Fibroblast of villous mesenchyme (primary cell): ENCODE measurements at regions not wholly inside any gene's neighbourhood (a gene's known extent, or its start where the extent isn't known, plus 50 kb on each side); places are given as distances from the start of the nearest gene placed in this dataset.

Experiments used
- DNase-seq: peaks from one replicate; pipeline ENCODE4 v3.0.0-alpha.2; 2010; ENCODE audit warnings: low read depth
- H3K4me3 ChIP-seq: 2 replicates; pipeline ENCODE4 v1.5.1; 2011; ENCODE audit warnings: low read depth, mild to moderate bottlenecking, low read length
- CTCF ChIP-seq: IDR thresholded peaks from 2 replicates; pipeline ENCODE4 v1.5.1; 2012; ENCODE audit warnings: low read depth, mild to moderate bottlenecking, low read length; ENCODE audit not compliant: insufficient read depth

- no peak overlapping the region for H3K4me3 ChIP-seq
- TF ChIP-seq CTCF = no peak
- no peak for DNase-seq
Measured at GRCh38 chr13:68467160-68467559, 1237.0 kb upstream of the PCDH9 start.

GRCh38 chr13:68440874-68441273 is 1210.7 kb upstream of the PCDH9 start:
- no peak overlapping the region for H3K4me3 ChIP-seq
- no peak for TF ChIP-seq CTCF
- no peak for DNase-seq

DNA sequence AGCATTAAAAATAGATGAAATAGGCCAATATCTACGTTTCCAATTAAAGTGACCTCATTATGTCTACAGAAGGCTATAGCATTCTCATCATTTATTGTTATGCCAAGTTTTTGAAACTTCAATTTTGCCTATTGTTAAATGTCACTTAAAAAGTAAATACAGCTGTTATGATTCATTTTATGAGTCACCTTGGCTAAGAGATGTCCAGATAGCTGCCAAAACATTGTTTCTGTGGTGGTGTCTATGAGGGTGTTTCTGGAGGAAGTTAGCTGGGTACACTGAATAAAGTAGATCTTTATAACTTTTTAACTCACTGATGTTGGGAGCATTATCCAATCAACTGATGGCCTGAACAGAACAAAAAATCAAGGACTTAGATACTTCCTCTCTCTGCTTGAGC is 1209.7 kb upstream of the PCDH9 start:
- H3K4me3 ChIP-seq = no peak overlapping the region
- DNase-seq = no peak
- no peak for TF ChIP-seq CTCF

DNA sequence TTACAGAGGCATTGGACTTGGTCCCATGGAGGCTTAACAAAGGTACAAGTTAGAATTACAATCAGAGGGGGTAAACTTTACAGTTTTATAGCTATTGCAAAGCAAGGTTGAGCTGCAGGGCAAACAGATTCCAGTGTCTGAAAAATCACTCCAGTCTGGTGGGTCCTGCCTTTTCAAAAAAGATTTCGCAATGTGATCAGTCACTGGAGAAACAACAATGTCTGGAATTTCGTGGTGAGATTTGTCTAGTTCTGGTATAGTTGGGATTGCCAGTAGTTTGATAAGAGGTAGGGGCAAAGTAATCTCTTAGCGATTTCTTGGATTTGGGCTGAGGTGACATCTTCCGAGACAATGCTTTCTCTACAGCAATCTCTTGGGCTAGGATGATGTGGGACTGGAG is 1198.2 kb upstream of the PCDH9 start:
- H3K4me3 ChIP-seq = no peak overlapping the region
- no peak for DNase-seq
- no peak for TF ChIP-seq CTCF

GRCh38 chr13:68417801-68418200 is 1187.7 kb upstream of the PCDH9 start:
- no peak for TF ChIP-seq CTCF
- no peak for DNase-seq
- no peak overlapping the region for H3K4me3 ChIP-seq

GRCh38 chr13:68410007-68410406 is 1179.9 kb upstream of the PCDH9 start:
- no peak for TF ChIP-seq CTCF
- no peak overlapping the region for H3K4me3 ChIP-seq
- DNase-seq = no peak

DNA sequence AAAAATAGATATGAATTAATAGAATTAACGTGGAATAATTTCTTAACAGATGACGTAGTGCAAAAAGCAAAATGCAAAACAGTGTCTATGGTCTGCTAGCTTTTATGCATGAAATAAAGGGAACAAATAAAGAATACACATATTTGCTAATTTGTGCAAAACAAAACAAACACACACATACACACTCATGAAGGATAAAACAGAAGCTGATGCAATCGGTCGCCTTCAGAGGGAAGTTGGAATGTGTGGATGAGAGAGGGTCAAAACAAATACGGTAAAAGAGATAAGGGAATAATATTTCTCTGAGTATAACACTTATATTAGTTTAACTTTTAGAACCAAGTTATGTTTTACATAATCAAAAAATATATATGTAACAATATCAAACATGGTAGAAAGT is 1160.9 kb upstream of the PCDH9 start:
- no peak for TF ChIP-seq CTCF
- no peak overlapping the region for H3K4me3 ChIP-seq
- DNase-seq = no peak
